Mesendoderm (in vitro differentiated cells): ENCODE measurements at regions not wholly inside any gene's neighbourhood (a gene's known extent, or its start where the extent isn't known, plus 50 kb on each side); places are given as distances from the start of the nearest gene placed in this dataset.

Source experiments
- DNase-seq: peaks from one replicate; pipeline ENCODE4 v3.0.0; 2013
- H2AK5ac ChIP-seq: 2 replicates; pipeline ENCODE4 v1.6.1; 2013; ENCODE audit warnings: low read length, inconsistent platforms
- H2BK120ac ChIP-seq: 2 replicates; pipeline ENCODE4 v1.6.1; 2013; ENCODE audit warnings: low read depth, mild to moderate bottlenecking, low read length, moderate library complexity, mixed read lengths
- H2BK15ac ChIP-seq: replicated peaks from 2 replicates; pipeline ENCODE4 v1.6.1; 2013; ENCODE audit warnings: low read depth, mild to moderate bottlenecking, moderate library complexity
- H2BK5ac ChIP-seq: 2 replicates; pipeline ENCODE4 v1.6.1; 2013; ENCODE audit warnings: low read length, inconsistent platforms
- H3K18ac ChIP-seq: 2 replicates; pipeline ENCODE4 v1.6.1; 2013; ENCODE audit warnings: mild to moderate bottlenecking, low read length, mixed read lengths
- H3K23ac ChIP-seq: one replicate; pipeline ENCODE4 v1.6.1; 2013; ENCODE audit warnings: low read length
- H3K27ac ChIP-seq: 2 replicates; pipeline ENCODE4 v1.5.1; 2013; ENCODE audit warnings: low read depth, mild to moderate bottlenecking, inconsistent platforms, low read length, moderate library complexity
- H3K27me3 ChIP-seq: 2 replicates; pipeline ENCODE4 v1.6.1; 2013; ENCODE audit warnings: low read length, control low read depth, mild to moderate bottlenecking, inconsistent platforms; ENCODE audit not compliant: insufficient read depth, poor library complexity
- H3K36me3 ChIP-seq: 2 replicates; pipeline ENCODE4 v1.6.1; 2013; ENCODE audit warnings: low read length, inconsistent platforms; ENCODE audit not compliant: control insufficient read depth, insufficient read depth
- H3K4ac ChIP-seq: one replicate; pipeline ENCODE4 v1.6.1; 2013; ENCODE audit warnings: low read depth, mild to moderate bottlenecking, low read length, moderate library complexity
- H3K4me1 ChIP-seq: 2 replicates; pipeline ENCODE4 v1.6.1; 2013; ENCODE audit warnings: low read depth, low read length, inconsistent platforms; ENCODE audit not compliant: control insufficient read depth
- H3K4me2 ChIP-seq: 2 replicates; pipeline ENCODE4 v1.6.1; 2013; ENCODE audit warnings: low read length
- H3K4me3 ChIP-seq: 2 replicates; pipeline ENCODE4 v1.5.1; 2013; ENCODE audit warnings: mild to moderate bottlenecking, low read length
- H3K56ac ChIP-seq: one replicate; pipeline ENCODE4 v1.6.1; 2013; ENCODE audit warnings: low read length
- H3K79me1 ChIP-seq: 2 replicates; pipeline ENCODE4 v1.6.1; 2013; ENCODE audit warnings: low read length, inconsistent platforms
- H3K79me2 ChIP-seq: 2 replicates; pipeline ENCODE4 v1.6.1; 2013; ENCODE audit warnings: mild to moderate bottlenecking, low read length; ENCODE audit not compliant: control insufficient read depth, insufficient read depth
- H3K9ac ChIP-seq: 2 replicates; pipeline ENCODE4 v1.6.1; 2013; ENCODE audit warnings: low read length, inconsistent platforms
- H4K5ac ChIP-seq: one replicate; pipeline ENCODE4 v1.6.1; 2013; ENCODE audit warnings: low read length
- H4K8ac ChIP-seq: one replicate; pipeline ENCODE4 v1.6.1; 2013; ENCODE audit warnings: low read depth, mild to moderate bottlenecking, control low read depth, low read length, moderate library complexity
- WGBS: extraction: QIAGEN DNeasy Blood & Tissue Kit; methylation state at CpG from one replicate; pipeline ENCODE4 v1.1.7; 2013; ENCODE audit warnings: low lambda C conversion rate, missing lambda C conversion rate; ENCODE audit not compliant: insufficient coverage; ENCODE audit errors: extremely low coverage; 5-methylcytosine and 5-hydroxymethylcytosine counted together

DNA sequence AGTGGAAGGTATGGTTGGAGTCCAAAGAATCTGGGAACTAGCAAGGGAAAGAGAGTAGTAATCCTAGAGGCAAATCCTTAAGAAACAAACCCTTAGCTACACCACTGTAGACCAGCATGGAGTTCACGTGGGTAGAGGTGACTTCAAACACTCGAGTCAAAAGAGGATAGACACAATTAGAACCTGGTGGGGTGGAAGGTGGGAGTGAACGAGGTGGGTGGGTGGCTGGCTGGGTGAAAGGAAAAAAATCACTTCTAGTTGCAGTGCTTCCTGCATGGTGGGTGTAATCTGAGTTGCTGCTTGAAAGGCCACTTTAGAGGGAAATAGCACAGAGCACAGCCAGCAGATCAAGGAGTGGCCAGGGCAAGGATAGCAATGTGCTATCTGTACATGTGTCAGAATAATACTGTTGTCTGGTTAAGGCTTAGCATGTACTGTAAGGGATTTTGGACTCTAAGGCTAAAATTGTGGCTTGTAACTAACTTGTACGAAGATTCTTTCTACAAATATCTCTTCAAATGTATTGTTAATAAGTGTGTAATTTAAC is 356.2 kb downstream of the GRIA2 start:
- WGBS = no CpG with 5 or more reads among the region's 4 CpGs
- no peak overlapping the region for H2BK15ac ChIP-seq
- H3K56ac ChIP-seq = no peak overlapping the region
- H4K8ac ChIP-seq = no peak overlapping the region
- H3K18ac ChIP-seq = no peak overlapping the region
- H3K23ac ChIP-seq = no peak overlapping the region
- no peaks in the 10 kb centered on the region for H3K79me1 ChIP-seq
- H3K27ac ChIP-seq = no peak overlapping the region
- no peak overlapping the region for H2BK120ac ChIP-seq
- H2AK5ac ChIP-seq = no peak overlapping the region
- no peak for DNase-seq
- H3K79me2 ChIP-seq = no peaks in the 10 kb centered on the region
- no peak overlapping the region for H2BK5ac ChIP-seq
- H4K5ac ChIP-seq = no peak overlapping the region
- no peak overlapping the region for H3K4me3 ChIP-seq
- H3K4me1 ChIP-seq = no peaks in the 10 kb centered on the region
- H3K9ac ChIP-seq = no peak overlapping the region
- H3K27me3 ChIP-seq = no peaks in the 10 kb centered on the region
- no peaks in the 10 kb centered on the region for H3K36me3 ChIP-seq
- H3K4me2 ChIP-seq = no peak overlapping the region
- H3K4ac ChIP-seq = no peak overlapping the region

- Histone ChIP-seq H3K9ac (no peak overlapping the region), H2BK120ac (no peak overlapping the region), H2BK15ac (no peak overlapping the region), H3K36me3 (no peaks in the 10 kb centered on the region), H2BK5ac (no peak overlapping the region), H3K4me1 (no peaks in the 10 kb centered on the region), H4K8ac (no peak overlapping the region), H2AK5ac (no peak overlapping the region), H3K4me3 (no peak overlapping the region), H3K56ac (no peak overlapping the region), H3K79me2 (no peaks in the 10 kb centered on the region), H3K23ac (no peak overlapping the region), H3K4me2 (no peak overlapping the region), H3K27ac (no peak overlapping the region), H3K79me1 (no peaks in the 10 kb centered on the region), H3K18ac (no peak overlapping the region), H3K4ac (no peak overlapping the region), H3K27me3 (no peaks in the 10 kb centered on the region), H4K5ac (no peak overlapping the region)
- no CpG with 5 or more reads among the region's 8 CpGs for WGBS
- no peak for DNase-seq
These were observed 354.8 kb downstream of the GRIA2 start for GRCh38 chr4:157575339-157575738.

DNA sequence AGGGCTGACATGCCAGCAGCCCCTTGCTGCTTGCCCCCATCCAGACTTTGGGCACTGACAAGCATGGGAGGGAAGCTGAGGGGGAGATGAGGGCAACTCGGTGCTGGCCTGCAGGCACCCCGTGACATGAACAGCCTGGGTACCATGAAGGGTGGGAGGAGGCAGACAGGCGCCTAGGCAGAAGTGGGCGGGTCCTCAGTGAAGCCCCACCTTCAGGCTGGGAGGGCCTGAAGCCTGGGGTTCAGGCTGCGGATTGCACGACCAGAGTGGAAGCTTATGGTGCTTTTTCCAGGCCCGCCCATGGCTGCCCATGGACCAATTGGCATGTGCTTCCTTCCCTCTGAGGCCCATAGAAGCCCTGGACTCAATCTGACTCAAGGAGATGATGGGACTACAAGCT is 354.1 kb downstream of the GRIA2 start:
- Histone ChIP-seq H3K4me2 (no peak overlapping the region), H3K79me2 (no peaks in the 10 kb centered on the region), H2BK15ac (no peak overlapping the region), H3K9ac (no peak overlapping the region), H3K27ac (no peak overlapping the region), H3K27me3 (no peaks in the 10 kb centered on the region), H4K5ac (no peak overlapping the region), H2BK5ac (no peak overlapping the region), H3K4ac (no peak overlapping the region), H3K56ac (no peak overlapping the region), H3K36me3 (no peaks in the 10 kb centered on the region), H2BK120ac (no peak overlapping the region), H3K4me1 (no peaks in the 10 kb centered on the region), H3K79me1 (no peaks in the 10 kb centered on the region), H3K18ac (no peak overlapping the region), H2AK5ac (no peak overlapping the region), H3K4me3 (no peak overlapping the region), H4K8ac (no peak overlapping the region), H3K23ac (no peak overlapping the region)
- no CpG with 5 or more reads among the region's 7 CpGs for WGBS
- no peak for DNase-seq

GRCh38 chr4:157572951-157573350 is 352.4 kb downstream of the GRIA2 start:
- Histone ChIP-seq H3K9ac (no peak overlapping the region), H2AK5ac (no peak overlapping the region), H4K5ac (no peak overlapping the region), H2BK15ac (no peak overlapping the region), H3K23ac (no peak overlapping the region), H3K18ac (no peak overlapping the region), H3K4me2 (no peak overlapping the region), H3K27me3 (no peaks in the 10 kb centered on the region), H3K56ac (no peak overlapping the region), H2BK120ac (no peak overlapping the region), H3K4ac (no peak overlapping the region), H2BK5ac (no peak overlapping the region), H3K79me2 (no peaks in the 10 kb centered on the region), H3K4me3 (no peak overlapping the region), H4K8ac (no peak overlapping the region), H3K36me3 (no peaks in the 10 kb centered on the region), H3K79me1 (no peaks in the 10 kb centered on the region), H3K27ac (no peak overlapping the region), H3K4me1 (no peaks in the 10 kb centered on the region)
- WGBS = no CpG with 5 or more reads among the region's 3 CpGs
- no peak for DNase-seq

DNA sequence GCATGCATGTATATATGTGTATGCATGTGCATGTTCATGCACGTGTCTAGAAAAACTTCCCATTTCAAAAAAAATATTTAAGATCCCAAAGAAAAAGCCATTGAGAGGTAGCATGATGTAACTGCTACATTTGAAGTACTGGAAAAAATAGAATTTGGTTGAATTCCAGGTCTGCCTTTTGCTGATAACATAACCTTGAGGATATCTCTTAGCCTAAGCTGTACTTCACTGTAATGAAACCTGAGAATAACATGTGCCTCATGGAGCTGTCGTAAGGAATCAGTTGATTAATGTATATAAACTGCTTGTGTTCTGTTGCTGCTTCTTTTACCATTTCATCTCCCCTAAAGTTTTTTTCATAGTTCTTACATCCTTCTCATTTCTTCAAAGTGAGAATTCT is 351.8 kb downstream of the GRIA2 start:
- no peaks in the 10 kb centered on the region for H3K79me1 ChIP-seq
- H3K4me1 ChIP-seq = no peaks in the 10 kb centered on the region
- no peak overlapping the region for H2AK5ac ChIP-seq
- no peak overlapping the region for H4K5ac ChIP-seq
- H3K36me3 ChIP-seq = no peaks in the 10 kb centered on the region
- no peak overlapping the region for H3K18ac ChIP-seq
- no CpG with 5 or more reads among the region's 2 CpGs for WGBS
- no peak overlapping the region for H2BK120ac ChIP-seq
- no peak overlapping the region for H3K23ac ChIP-seq
- DNase-seq = no peak
- H2BK15ac ChIP-seq = no peak overlapping the region
- no peak overlapping the region for H4K8ac ChIP-seq
- H3K79me2 ChIP-seq = no peaks in the 10 kb centered on the region
- no peak overlapping the region for H3K4me3 ChIP-seq
- no peak overlapping the region for H3K4ac ChIP-seq
- H3K4me2 ChIP-seq = no peak overlapping the region
- H3K9ac ChIP-seq = no peak overlapping the region
- H2BK5ac ChIP-seq = no peak overlapping the region
- no peaks in the 10 kb centered on the region for H3K27me3 ChIP-seq
- H3K56ac ChIP-seq = no peak overlapping the region
- H3K27ac ChIP-seq = no peak overlapping the region

DNA sequence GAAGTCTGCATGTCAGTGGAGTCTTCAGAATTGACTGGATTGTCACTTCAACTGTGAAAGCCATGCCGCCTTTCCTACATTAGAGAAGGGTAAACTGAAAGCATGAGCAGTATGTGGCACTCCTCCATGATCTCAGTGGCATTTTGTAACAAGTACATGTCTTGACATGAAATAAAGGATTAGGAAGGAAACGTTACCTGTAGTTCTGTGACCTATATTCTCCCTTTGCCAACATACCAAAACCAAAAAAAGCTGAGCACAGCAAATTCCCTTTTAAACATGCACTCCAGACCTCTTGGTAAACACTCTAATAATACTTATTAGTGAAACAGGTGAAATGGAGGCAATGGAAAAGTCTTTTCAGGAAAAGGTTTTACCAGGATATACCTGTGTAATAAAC is 344.2 kb downstream of the GRIA2 start:
- no peak overlapping the region for H3K9ac ChIP-seq
- no peaks in the 10 kb centered on the region for H3K79me1 ChIP-seq
- H3K27me3 ChIP-seq = no peaks in the 10 kb centered on the region
- no peak overlapping the region for H4K5ac ChIP-seq
- no peak overlapping the region for H3K4me2 ChIP-seq
- no peak overlapping the region for H2BK5ac ChIP-seq
- H2AK5ac ChIP-seq = no peak overlapping the region
- no peak overlapping the region for H3K23ac ChIP-seq
- H4K8ac ChIP-seq = no peak overlapping the region
- no peak overlapping the region for H2BK15ac ChIP-seq
- H3K4me1 ChIP-seq = no peaks in the 10 kb centered on the region
- no peaks in the 10 kb centered on the region for H3K36me3 ChIP-seq
- no peak for DNase-seq
- H3K27ac ChIP-seq = no peak overlapping the region
- no peak overlapping the region for H3K56ac ChIP-seq
- H3K18ac ChIP-seq = no peak overlapping the region
- no peaks in the 10 kb centered on the region for H3K79me2 ChIP-seq
- no peak overlapping the region for H3K4ac ChIP-seq
- H2BK120ac ChIP-seq = no peak overlapping the region
- no CpG with 5 or more reads among the region's 2 CpGs for WGBS
- H3K4me3 ChIP-seq = no peak overlapping the region
